ENCODE measurements at regions not wholly inside any gene's neighbourhood (a gene's known extent, or its start where the extent isn't known, plus 50 kb on each side); places are given as distances from the start of the nearest gene placed in this dataset.
"Not testable (repeated sequence)": the region's sequence is repeated elsewhere in the genome, so short reads cannot be mapped to it uniquely, and the experiment has no call there.

DNA sequence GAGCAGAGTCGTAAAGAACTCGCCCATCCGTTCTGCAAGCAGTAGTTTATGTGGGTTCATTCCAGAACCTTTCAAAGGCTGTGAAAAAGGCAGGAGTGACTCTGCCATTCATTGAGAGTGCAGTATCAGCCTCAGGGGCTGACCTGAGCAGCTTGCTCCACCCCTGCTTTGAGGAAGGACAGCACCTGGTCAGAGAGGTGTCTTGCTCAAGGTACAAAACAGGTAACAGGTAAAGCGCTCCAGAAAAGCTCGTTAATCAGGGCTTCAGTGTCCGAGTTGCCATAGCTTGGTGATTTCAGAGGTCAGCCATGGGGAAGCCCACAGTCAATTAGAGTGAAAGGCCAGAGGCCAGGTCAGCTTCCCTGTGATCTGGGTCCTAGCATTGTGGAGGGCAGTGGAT is 251.1 kb downstream of the ABCC12 start:
- Histone ChIP-seq H3K4me1 (ENCODE audit: control insufficient read depth, extremely low read depth, insufficient read depth, low read length) (no peaks in the 10 kb centered on the region), H3K9me3 (ENCODE audit: control insufficient read depth, insufficient read depth, low read depth, low read length) (no peaks in the 10 kb centered on the region), H3K36me3 (ENCODE audit: control insufficient read depth, insufficient read depth, low read length) (no peaks in the 10 kb centered on the region), H3K4me2 (ENCODE audit: extremely low read depth, insufficient read depth, low read length) (no peak overlapping the region), H3K4me3 (replicated peaks in 1 of 4; ENCODE audit: control extremely low read depth in 1 of 4, insufficient read depth in 1 of 4, low read depth in 3 of 4, low read length in 4 of 4) (no peak overlapping the region), H4K20me1 (ENCODE audit: control insufficient read depth, extremely low read depth, insufficient read depth, low read length) (no peaks in the 10 kb centered on the region), H2AFZ (ENCODE audit: low read length) (no peak overlapping the region), H3K9ac (ENCODE audit: insufficient read depth, low read length) (no peak overlapping the region), H3K27ac (ENCODE audit: insufficient read depth, low read length) (no peak overlapping the region), H3K27me3 (ENCODE audit: control insufficient read depth, insufficient read depth, low read length) (no peaks in the 10 kb centered on the region), H3K79me2 (ENCODE audit: control insufficient read depth, insufficient read depth, low read length) (no peaks in the 10 kb centered on the region)
- no peak for DNase-seq (ENCODE audit: low read depth in 2 of 2)
- no peak for TF ChIP-seq EZH2 (IDR thresholded peaks at IDR 0.05; ENCODE audit: low read length, missing control alignments)
- TF ChIP-seq, protein P1, sequence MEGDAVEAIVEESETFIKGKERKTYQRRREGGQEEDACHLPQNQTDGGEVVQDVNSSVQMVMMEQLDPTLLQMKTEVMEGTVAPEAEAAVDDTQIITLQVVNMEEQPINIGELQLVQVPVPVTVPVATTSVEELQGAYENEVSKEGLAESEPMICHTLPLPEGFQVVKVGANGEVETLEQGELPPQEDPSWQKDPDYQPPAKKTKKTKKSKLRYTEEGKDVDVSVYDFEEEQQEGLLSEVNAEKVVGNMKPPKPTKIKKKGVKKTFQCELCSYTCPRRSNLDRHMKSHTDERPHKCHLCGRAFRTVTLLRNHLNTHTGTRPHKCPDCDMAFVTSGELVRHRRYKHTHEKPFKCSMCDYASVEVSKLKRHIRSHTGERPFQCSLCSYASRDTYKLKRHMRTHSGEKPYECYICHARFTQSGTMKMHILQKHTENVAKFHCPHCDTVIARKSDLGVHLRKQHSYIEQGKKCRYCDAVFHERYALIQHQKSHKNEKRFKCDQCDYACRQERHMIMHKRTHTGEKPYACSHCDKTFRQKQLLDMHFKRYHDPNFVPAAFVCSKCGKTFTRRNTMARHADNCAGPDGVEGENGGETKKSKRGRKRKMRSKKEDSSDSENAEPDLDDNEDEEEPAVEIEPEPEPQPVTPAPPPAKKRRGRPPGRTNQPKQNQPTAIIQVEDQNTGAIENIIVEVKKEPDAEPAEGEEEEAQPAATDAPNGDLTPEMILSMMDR (conservative IDR thresholded peaks at IDR 0.05 in 1 of 2, IDR thresholded peaks at IDR 0.05 in 1 of 2; ENCODE audit: low read depth in 1 of 2, low read length in 2 of 2) = no peak

DNA sequence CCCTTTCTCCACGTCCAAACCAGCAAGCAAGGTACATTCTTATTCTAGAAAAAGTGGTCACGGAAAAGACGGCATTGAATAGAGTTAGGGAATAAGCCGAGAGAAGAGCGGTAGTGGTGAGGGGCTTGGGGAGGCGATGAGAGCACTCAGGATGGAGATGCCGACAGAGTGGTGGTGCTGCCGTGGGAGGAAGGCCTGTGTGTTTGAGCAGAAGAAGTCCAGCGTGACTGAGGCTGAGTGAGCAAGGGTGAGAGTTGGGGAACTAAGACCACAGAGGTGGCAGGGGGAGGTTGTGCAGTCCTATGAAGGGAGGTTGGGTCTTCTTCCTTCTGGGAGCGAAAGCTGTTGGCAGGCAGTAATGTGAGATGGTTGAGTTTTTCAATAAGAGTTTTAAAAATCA is 252.3 kb downstream of the ABCC12 start:
- H3K4me2 ChIP-seq (ENCODE audit: extremely low read depth, insufficient read depth, low read length) = no peak overlapping the region

DNA sequence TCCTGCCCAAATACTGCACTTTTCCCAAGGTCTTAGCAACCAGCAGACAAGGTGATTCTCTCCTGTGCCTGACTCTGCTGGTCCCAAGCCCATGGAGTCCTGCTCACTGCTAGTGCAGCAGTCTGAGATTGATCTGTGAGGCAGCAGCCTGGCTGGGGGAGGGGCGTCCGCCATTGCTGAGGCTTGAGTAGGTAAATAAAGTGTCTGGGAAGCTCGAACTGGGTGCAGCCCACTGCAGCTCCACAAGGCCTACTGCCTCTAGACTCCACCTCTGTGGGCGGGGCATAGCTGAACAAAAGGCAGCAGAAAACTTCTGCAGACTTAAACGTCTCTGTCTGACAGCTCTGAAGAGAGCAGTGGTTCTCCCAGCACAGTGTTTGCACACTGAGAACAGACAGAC is 258.7 kb downstream of the ABCC12 start:
- not testable (repeated sequence) for H3K27ac ChIP-seq (ENCODE audit: insufficient read depth, low read length); H2AFZ ChIP-seq (ENCODE audit: low read length); DNase-seq (ENCODE audit: low read depth in 2 of 2); H4K20me1 ChIP-seq (ENCODE audit: control insufficient read depth, extremely low read depth, insufficient read depth, low read length); H3K9ac ChIP-seq (ENCODE audit: insufficient read depth, low read length); H3K4me1 ChIP-seq (ENCODE audit: control insufficient read depth, extremely low read depth, insufficient read depth, low read length); H3K36me3 ChIP-seq (ENCODE audit: control insufficient read depth, insufficient read depth, low read length); H3K4me3 ChIP-seq (replicated peaks in 1 of 4; ENCODE audit: control extremely low read depth in 1 of 4, insufficient read depth in 1 of 4, low read depth in 3 of 4, low read length in 4 of 4); H3K27me3 ChIP-seq (ENCODE audit: control insufficient read depth, insufficient read depth, low read length); H3K4me2 ChIP-seq (ENCODE audit: extremely low read depth, insufficient read depth, low read length); H3K79me2 ChIP-seq (ENCODE audit: control insufficient read depth, insufficient read depth, low read length); H3K9me3 ChIP-seq (ENCODE audit: control insufficient read depth, insufficient read depth, low read depth, low read length)

More for the DNA sequence above, 252.3 kb downstream of the ABCC12 start:
- Histone ChIP-seq H3K4me1 (ENCODE audit: control insufficient read depth, extremely low read depth, insufficient read depth, low read length) (no peaks in the 10 kb centered on the region), H2AFZ (ENCODE audit: low read length) (no peak overlapping the region), H3K36me3 (ENCODE audit: control insufficient read depth, insufficient read depth, low read length) (no peaks in the 10 kb centered on the region), H3K4me3 (replicated peaks in 1 of 4; ENCODE audit: control extremely low read depth in 1 of 4, insufficient read depth in 1 of 4, low read depth in 3 of 4, low read length in 4 of 4) (no peak overlapping the region), H3K79me2 (ENCODE audit: control insufficient read depth, insufficient read depth, low read length) (no peaks in the 10 kb centered on the region), H3K27me3 (ENCODE audit: control insufficient read depth, insufficient read depth, low read length) (no peaks in the 10 kb centered on the region), H3K27ac (ENCODE audit: insufficient read depth, low read length) (no peak overlapping the region), H3K9ac (ENCODE audit: insufficient read depth, low read length) (no peak overlapping the region), H3K9me3 (ENCODE audit: control insufficient read depth, insufficient read depth, low read depth, low read length) (no peaks in the 10 kb centered on the region), H4K20me1 (ENCODE audit: control insufficient read depth, extremely low read depth, insufficient read depth, low read length) (no peaks in the 10 kb centered on the region)
- no peak for DNase-seq (ENCODE audit: low read depth in 2 of 2)
- TF ChIP-seq, protein P1 (conservative IDR thresholded peaks at IDR 0.05 in 1 of 2, IDR thresholded peaks at IDR 0.05 in 1 of 2; ENCODE audit: low read depth in 1 of 2, low read length in 2 of 2) = no peak
- TF ChIP-seq EZH2 (IDR thresholded peaks at IDR 0.05; ENCODE audit: low read length, missing control alignments) = no peak

Measured in fibroblast of lung (primary cell).